ENCODE measurements at regions not wholly inside any gene's neighbourhood (a gene's known extent, or its start where the extent isn't known, plus 50 kb on each side); places are given as distances from the start of the nearest gene placed in this dataset.

DNA sequence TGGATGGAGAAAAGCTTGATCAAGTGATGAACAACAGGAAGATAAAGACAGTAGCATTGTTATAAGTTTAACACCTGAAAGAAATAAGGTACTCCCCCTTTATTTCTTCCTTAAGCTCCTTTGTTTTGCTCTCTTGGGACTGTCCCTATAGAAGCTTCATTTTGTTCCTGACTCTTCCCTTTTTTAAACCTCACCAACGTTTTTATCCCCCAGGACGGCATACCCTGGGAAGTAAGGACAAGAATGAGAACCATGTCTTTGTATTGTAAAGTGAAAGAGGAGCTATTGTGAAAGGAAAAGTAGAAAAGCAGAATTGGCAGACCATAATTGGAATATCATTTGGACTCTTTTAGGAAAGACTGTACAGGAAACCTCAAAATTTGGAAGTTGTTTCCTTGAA is 1368.6 kb upstream of the C9orf72 start:
- TF ChIP-seq, protein P1, sequence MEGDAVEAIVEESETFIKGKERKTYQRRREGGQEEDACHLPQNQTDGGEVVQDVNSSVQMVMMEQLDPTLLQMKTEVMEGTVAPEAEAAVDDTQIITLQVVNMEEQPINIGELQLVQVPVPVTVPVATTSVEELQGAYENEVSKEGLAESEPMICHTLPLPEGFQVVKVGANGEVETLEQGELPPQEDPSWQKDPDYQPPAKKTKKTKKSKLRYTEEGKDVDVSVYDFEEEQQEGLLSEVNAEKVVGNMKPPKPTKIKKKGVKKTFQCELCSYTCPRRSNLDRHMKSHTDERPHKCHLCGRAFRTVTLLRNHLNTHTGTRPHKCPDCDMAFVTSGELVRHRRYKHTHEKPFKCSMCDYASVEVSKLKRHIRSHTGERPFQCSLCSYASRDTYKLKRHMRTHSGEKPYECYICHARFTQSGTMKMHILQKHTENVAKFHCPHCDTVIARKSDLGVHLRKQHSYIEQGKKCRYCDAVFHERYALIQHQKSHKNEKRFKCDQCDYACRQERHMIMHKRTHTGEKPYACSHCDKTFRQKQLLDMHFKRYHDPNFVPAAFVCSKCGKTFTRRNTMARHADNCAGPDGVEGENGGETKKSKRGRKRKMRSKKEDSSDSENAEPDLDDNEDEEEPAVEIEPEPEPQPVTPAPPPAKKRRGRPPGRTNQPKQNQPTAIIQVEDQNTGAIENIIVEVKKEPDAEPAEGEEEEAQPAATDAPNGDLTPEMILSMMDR (conservative IDR thresholded peaks at IDR 0.05 in 1 of 2, IDR thresholded peaks at IDR 0.05 in 1 of 2; ENCODE audit: extremely low read depth in 1 of 2, insufficient read depth in 1 of 2, low read depth in 1 of 2, low read length in 2 of 2) = no peak
- TF ChIP-seq EZH2 (IDR thresholded peaks at IDR 0.05; ENCODE audit: borderline replicate concordance, low read length) = no peak

Measured in mammary epithelial cell (primary cell).